ENCODE measurements at regions not wholly inside any gene's neighbourhood (a gene's known extent, or its start where the extent isn't known, plus 50 kb on each side); places are given as distances from the start of the nearest gene placed in this dataset.
"Not testable (repeated sequence)": the region's sequence is repeated elsewhere in the genome, so short reads cannot be mapped to it uniquely, and the experiment has no call there.

DNA sequence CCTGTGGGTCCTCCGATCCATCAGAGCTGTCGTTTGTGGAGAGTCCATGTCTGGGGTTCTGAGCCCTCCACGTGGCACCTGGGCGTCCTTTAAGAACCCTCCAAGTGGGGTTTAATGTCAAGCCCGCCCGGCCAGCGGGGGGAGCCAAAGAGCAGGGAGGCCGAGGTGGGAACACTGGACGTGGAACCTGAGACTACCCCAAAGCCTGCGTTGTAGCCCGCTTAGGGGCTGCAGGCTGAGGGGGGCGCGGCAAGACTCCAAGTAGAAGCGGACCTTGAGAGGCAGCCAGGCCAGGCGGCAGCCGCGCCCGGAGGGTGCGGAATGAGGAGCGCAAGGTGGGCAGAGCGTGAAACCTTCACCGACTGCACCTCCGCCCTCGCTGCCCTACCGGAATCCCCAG is 126.2 kb upstream of the ATP10A start:
- no TSS peak for BruUV-seq (replicated peaks)
- H3K27ac Mint-ChIP-seq (ENCODE audit: low read depth, unreplicated experiment) = no peak overlapping the region
- TF ChIP-seq CTCF (IDR thresholded peaks at IDR 0.05; ENCODE audit: unreplicated experiment) = no peak

DNA sequence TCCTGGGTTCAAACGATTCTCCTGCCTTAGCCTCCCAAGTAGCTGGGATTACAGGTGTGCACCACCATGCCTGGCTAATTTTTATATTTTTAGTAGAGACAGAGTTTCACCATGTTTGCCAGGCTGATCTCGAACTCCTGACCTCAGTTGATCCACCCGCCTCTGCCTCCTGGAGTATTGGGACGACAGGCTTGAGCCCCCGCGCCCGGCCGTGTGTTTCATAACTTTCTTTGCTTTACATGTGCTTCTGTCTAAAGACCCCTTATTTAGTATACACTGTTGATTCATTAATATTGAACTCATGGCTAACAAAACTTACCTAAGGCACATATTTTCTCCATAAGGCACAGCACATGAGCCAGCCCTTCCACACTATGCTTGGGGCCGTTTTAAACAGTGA is 125.6 kb upstream of the ATP10A start:
- BruUV-seq (replicated peaks); DNase-seq (ENCODE audit: unreplicated experiment); H3K36me3 Mint-ChIP-seq (ENCODE audit: insufficient read depth, unreplicated experiment); intact Hi-C loops (cut with micrococcal nuclease); H3K27ac Mint-ChIP-seq (ENCODE audit: low read depth, unreplicated experiment); POLR2A ChIA-PET; H3K27me3 Mint-ChIP-seq (ENCODE audit: insufficient read depth, unreplicated experiment); H3K4me1 Mint-ChIP-seq (ENCODE audit: insufficient read depth, unreplicated experiment); CTCF ChIA-PET; H3K4me3 Mint-ChIP-seq (ENCODE audit: unreplicated experiment): not testable (repeated sequence)
- H3K9me3 Mint-ChIP-seq (ENCODE audit: unreplicated experiment) = peaks cover 16% of the 10 kb centered on the region

More for the DNA sequence above, 126.2 kb upstream of the ATP10A start:
- H3K4me3 Mint-ChIP-seq (ENCODE audit: unreplicated experiment) = no peak overlapping the region
- no peak for DNase-seq (ENCODE audit: unreplicated experiment)
- H3K4me1 Mint-ChIP-seq (ENCODE audit: insufficient read depth, unreplicated experiment) = no peaks in the 10 kb centered on the region
- CTCF ChIA-PET = no interaction called here
- H3K36me3 Mint-ChIP-seq (ENCODE audit: insufficient read depth, unreplicated experiment) = no peaks in the 10 kb centered on the region
- H3K9me3 Mint-ChIP-seq (ENCODE audit: unreplicated experiment) = peaks cover 22% of the 10 kb centered on the region
- intact Hi-C loops (cut with micrococcal nuclease) = no loop called here
- H3K27me3 Mint-ChIP-seq (ENCODE audit: insufficient read depth, unreplicated experiment) = no peaks in the 10 kb centered on the region
- POLR2A ChIA-PET = no interaction called here

DNA sequence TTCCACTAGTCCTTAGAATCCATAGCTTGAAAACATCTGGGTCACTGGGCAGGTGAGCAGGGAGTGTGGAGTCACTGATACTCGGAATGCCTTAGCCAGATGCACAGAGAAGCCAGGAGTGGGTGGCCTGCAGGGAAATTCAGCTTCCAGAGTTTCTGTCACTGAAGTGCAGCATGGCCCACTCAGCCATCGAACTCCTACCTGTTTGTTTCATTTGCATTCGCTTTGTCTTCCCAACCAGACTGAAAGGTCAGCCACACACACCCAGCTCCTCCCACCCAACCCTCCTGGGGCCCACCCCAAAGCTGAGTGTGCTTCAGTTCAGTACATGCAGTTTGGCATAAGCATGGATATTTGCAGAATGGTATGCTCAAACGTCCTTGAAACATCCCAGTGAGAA is 124.5 kb upstream of the ATP10A start:
- no peak for TF ChIP-seq CTCF (IDR thresholded peaks at IDR 0.05; ENCODE audit: unreplicated experiment)
- Mint-ChIP-seq H3K9me3 (ENCODE audit: unreplicated experiment) (peaks cover 14% of the 10 kb centered on the region), H3K27ac (ENCODE audit: low read depth, unreplicated experiment) (no peak overlapping the region), H3K36me3 (ENCODE audit: insufficient read depth, unreplicated experiment) (no peaks in the 10 kb centered on the region), H3K27me3 (ENCODE audit: insufficient read depth, unreplicated experiment) (no peaks in the 10 kb centered on the region), H3K4me3 (ENCODE audit: unreplicated experiment) (no peak overlapping the region), H3K4me1 (ENCODE audit: insufficient read depth, unreplicated experiment) (no peaks in the 10 kb centered on the region)
- DNase-seq (ENCODE audit: unreplicated experiment) = no peak
- ChIA-PET CTCF (no interaction called here), POLR2A (no interaction called here)
- no TSS peak for BruUV-seq (replicated peaks)
- intact Hi-C loops (cut with micrococcal nuclease) = no loop called here

DNA sequence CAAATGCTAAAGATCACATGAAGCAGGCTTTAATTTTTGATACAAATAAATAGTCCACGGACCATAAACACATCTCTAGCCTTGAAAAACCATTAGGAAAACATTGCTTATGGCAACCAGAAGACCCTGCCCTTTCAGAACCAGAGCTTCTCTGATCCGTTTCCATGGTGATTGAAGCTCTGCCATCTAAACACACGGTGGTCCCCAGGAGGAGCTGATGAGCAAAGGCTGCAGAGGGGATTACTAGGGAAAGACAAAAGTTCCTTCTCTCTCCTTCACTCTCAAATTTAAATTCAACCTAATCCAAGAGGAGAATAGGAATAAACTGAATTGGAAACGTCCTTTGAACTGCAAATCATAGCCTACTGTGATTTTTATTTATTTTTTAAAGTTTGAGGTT is 122.0 kb upstream of the ATP10A start:
- ChIA-PET POLR2A (no interaction called here), CTCF (no interaction called here)
- no TSS peak for BruUV-seq (replicated peaks)
- Mint-ChIP-seq H3K4me3 (ENCODE audit: unreplicated experiment) (no peak overlapping the region), H3K9me3 (ENCODE audit: unreplicated experiment) (peaks cover 21% of the 10 kb centered on the region), H3K36me3 (ENCODE audit: insufficient read depth, unreplicated experiment) (no peaks in the 10 kb centered on the region), H3K4me1 (ENCODE audit: insufficient read depth, unreplicated experiment) (no peaks in the 10 kb centered on the region), H3K27me3 (ENCODE audit: insufficient read depth, unreplicated experiment) (no peaks in the 10 kb centered on the region), H3K27ac (ENCODE audit: low read depth, unreplicated experiment) (no peak overlapping the region)
- intact Hi-C loops (cut with micrococcal nuclease) = no loop called here
- TF ChIP-seq CTCF (IDR thresholded peaks at IDR 0.05; ENCODE audit: unreplicated experiment) = no peak
- no peak for DNase-seq (ENCODE audit: unreplicated experiment)

DNA sequence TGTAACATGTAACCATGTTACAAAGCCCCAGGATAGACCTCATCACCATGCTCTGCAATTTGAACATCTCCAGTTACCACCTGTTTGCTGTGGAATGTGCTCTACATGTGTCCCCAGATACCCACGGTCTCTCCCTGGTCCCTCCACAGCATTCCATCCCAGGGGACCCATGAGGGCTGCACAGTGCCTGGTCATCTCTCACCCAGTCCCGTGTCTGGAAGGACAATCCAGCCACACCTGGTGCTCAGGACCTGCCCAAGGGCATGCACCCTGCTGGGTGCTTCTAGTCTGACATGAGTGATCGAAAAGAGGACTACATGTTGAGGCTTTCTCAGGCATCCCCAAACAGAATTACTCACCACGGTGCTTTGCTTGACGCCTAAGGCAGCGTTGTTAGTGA is 119.6 kb upstream of the ATP10A start:
- DNase-seq (ENCODE audit: unreplicated experiment) = no peak
- H3K27ac Mint-ChIP-seq (ENCODE audit: low read depth, unreplicated experiment) = no peak overlapping the region
- no peak overlapping the region for H3K4me3 Mint-ChIP-seq (ENCODE audit: unreplicated experiment)
- no peaks in the 10 kb centered on the region for H3K36me3 Mint-ChIP-seq (ENCODE audit: insufficient read depth, unreplicated experiment)
- ChIA-PET CTCF (no interaction called here), POLR2A (no interaction called here)
- no peak for TF ChIP-seq CTCF (IDR thresholded peaks at IDR 0.05; ENCODE audit: unreplicated experiment)
- H3K9me3 Mint-ChIP-seq (ENCODE audit: unreplicated experiment) = peaks cover 44% of the 10 kb centered on the region
- no TSS peak for BruUV-seq (replicated peaks)
- no peaks in the 10 kb centered on the region for H3K4me1 Mint-ChIP-seq (ENCODE audit: insufficient read depth, unreplicated experiment)
- no peaks in the 10 kb centered on the region for H3K27me3 Mint-ChIP-seq (ENCODE audit: insufficient read depth, unreplicated experiment)
- intact Hi-C loops (cut with micrococcal nuclease) = no loop called here

Data from MCF 10A (cell line).